ENCODE measurements at regions not wholly inside any gene's neighbourhood (a gene's known extent, or its start where the extent isn't known, plus 50 kb on each side); places are given as distances from the start of the nearest gene placed in this dataset.

- H3K27me3 ChIP-seq, result no peaks in the 10 kb centered on the region
- WGBS, 2 donors (ENCODE audit: low coverage in 1 of 2), result 60 to 85% methylated on average over 3 to 4 of the region's 4 CpGs
- H3K4me1 ChIP-seq, result no peaks in the 10 kb centered on the region
- in situ Hi-C loops (cut with MboI; ENCODE audit: low pct_ligation_motif_present in 1 of 4, low pct_unique_long_range_greater_than_20kb in 1 of 4, low sequenced_read_pairs in 3 of 4), result no loop called here
- no peak for TF ChIP-seq POLR2A (IDR thresholded peaks at IDR 0.05)
- no peaks in the 10 kb centered on the region for H3K36me3 ChIP-seq
- no peaks in the 10 kb centered on the region for H3K9me3 ChIP-seq
- no peak overlapping the region for H3K27ac ChIP-seq
- no peak overlapping the region for H3K4me3 ChIP-seq
- intact Hi-C loops (cut with DNase I; ENCODE audit: low total_unique reads), result no loop called here
- DNase-seq, result no peak
Observed at GRCh38 chr7:35463751-35464150, 209.9 kb upstream of the TBX20 start.

DNA sequence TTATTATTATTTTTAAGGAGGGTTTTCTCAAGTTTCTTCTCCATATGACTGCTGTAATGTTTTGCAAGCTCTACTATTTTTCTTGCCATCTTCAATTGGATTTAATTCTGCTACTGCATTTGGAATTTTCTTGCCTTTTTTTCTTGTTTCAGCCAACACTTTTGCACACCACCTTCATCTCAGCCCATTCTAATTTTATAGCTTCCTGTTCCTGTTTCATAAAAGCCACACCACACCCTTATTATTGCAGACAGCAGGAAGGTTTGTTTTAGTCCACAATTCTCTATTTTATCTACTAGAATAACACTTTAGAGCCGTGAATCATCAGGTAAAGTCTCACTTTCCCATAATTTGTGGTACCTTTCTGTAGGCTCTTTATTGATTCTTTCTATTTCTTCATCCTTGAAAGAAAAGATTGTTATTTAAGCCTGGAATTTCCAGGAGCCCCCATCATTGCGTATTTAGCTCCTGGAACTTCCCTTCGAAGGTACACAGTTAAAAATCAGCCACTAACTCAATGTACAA lies 209.3 kb upstream of the TBX20 start:
- WGBS, 2 donors (ENCODE audit: low coverage in 1 of 2), result 57 to 66% methylated on average over 3 of the region's 3 CpGs
- no peak overlapping the region for H3K27ac ChIP-seq
- intact Hi-C loops (cut with DNase I; ENCODE audit: low total_unique reads), result no loop called here
- H3K9me3 ChIP-seq, result no peaks in the 10 kb centered on the region
- TF ChIP-seq, protein P1, sequence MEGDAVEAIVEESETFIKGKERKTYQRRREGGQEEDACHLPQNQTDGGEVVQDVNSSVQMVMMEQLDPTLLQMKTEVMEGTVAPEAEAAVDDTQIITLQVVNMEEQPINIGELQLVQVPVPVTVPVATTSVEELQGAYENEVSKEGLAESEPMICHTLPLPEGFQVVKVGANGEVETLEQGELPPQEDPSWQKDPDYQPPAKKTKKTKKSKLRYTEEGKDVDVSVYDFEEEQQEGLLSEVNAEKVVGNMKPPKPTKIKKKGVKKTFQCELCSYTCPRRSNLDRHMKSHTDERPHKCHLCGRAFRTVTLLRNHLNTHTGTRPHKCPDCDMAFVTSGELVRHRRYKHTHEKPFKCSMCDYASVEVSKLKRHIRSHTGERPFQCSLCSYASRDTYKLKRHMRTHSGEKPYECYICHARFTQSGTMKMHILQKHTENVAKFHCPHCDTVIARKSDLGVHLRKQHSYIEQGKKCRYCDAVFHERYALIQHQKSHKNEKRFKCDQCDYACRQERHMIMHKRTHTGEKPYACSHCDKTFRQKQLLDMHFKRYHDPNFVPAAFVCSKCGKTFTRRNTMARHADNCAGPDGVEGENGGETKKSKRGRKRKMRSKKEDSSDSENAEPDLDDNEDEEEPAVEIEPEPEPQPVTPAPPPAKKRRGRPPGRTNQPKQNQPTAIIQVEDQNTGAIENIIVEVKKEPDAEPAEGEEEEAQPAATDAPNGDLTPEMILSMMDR (IDR thresholded peaks at IDR 0.05), result no peak
- no peak for TF ChIP-seq POLR2AphosphoS5 (IDR thresholded peaks at IDR 0.05)
- no peak for TF ChIP-seq EP300 (IDR thresholded peaks at IDR 0.05; ENCODE audit: low read depth)
- TF ChIP-seq POLR2A (IDR thresholded peaks at IDR 0.05), result no peak
- H3K4me1 ChIP-seq, result no peaks in the 10 kb centered on the region
- H3K27me3 ChIP-seq, result no peaks in the 10 kb centered on the region
- no peak for DNase-seq
- H3K4me3 ChIP-seq, result no peak overlapping the region
- in situ Hi-C loops (cut with MboI; ENCODE audit: low pct_ligation_motif_present in 1 of 4, low pct_unique_long_range_greater_than_20kb in 1 of 4, low sequenced_read_pairs in 3 of 4), result no loop called here
- H3K36me3 ChIP-seq, result no peaks in the 10 kb centered on the region

GRCh38 chr7:35454575-35455385 lies 200.9 kb upstream of the TBX20 start:
- Histone ChIP-seq H3K4me3 (no peak overlapping the region), H3K27me3 (peaks cover 22% of the 10 kb centered on the region), H3K36me3 (no peaks in the 10 kb centered on the region), H3K27ac (no peak overlapping the region), H3K4me1 (peaks cover 0 to 3% (median 0%) of the 10 kb centered on the region in 4 donors), H3K9me3 (no peaks in the 10 kb centered on the region)
- TF ChIP-seq EP300 (IDR thresholded peaks at IDR 0.05; ENCODE audit: low read depth) (no peak), POLR2AphosphoS5 (IDR thresholded peaks at IDR 0.05) (no peak), POLR2A (IDR thresholded peaks at IDR 0.05) (no peak)
- TF ChIP-seq, protein P1 (IDR thresholded peaks at IDR 0.05), result no peak
- in situ Hi-C loops (cut with MboI; ENCODE audit: low pct_ligation_motif_present in 1 of 4, low pct_unique_long_range_greater_than_20kb in 1 of 4, low sequenced_read_pairs in 3 of 4), result no loop called here
- intact Hi-C loops (cut with DNase I; ENCODE audit: low total_unique reads), result no loop called here
- DNase-seq, result no peak
- WGBS, 2 donors (ENCODE audit: low coverage in 1 of 2), result 56 to 71% methylated on average over 12 to 58 of the region's 58 CpGs

GRCh38 chr7:35450456-35451214 lies 196.7 kb upstream of the TBX20 start:
- Histone ChIP-seq H3K9me3 (no peaks in the 10 kb centered on the region), H3K36me3 (no peaks in the 10 kb centered on the region), H3K4me3 (no peak overlapping the region), H3K4me1 (peaks cover 0 to 3% (median 0%) of the 10 kb centered on the region in 4 donors), H3K27me3 (peaks cover 22% of the 10 kb centered on the region), H3K27ac (no peak overlapping the region)
- intact Hi-C loops (cut with DNase I; ENCODE audit: low total_unique reads) (no loop called here), in situ Hi-C loops (cut with MboI; ENCODE audit: low pct_ligation_motif_present in 1 of 4, low pct_unique_long_range_greater_than_20kb in 1 of 4, low sequenced_read_pairs in 3 of 4) (no loop called here)
- TF ChIP-seq POLR2A (IDR thresholded peaks at IDR 0.05), result no peak
- no peak for TF ChIP-seq POLR2AphosphoS5 (IDR thresholded peaks at IDR 0.05)
- no peak for DNase-seq
- whole genome bisulfite sequencing, 2 donors (ENCODE audit: low coverage in 1 of 2), result 41 to 59% methylated on average over 2 to 3 of the region's 3 CpGs

DNA sequence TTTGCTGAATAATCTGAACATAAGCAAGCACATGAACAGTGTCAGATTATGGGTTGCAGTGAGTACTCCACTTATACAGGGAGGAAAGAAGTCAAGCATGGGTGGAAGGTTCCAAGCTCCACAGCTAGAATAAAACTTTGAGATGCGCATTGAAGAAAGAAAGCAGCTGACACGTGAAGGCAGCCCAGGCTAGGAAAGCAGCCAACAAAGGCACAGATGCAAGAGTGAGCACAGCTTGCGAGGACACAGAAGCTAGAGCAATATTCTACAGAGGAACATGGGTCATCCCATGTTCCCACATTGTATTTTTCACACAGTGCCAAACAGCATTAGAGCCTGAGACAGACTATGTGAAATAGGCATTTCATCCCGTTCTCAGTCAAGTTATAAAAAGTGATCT lies 194.6 kb upstream of the TBX20 start:
- H3K9me3 ChIP-seq, result no peaks in the 10 kb centered on the region
- TF ChIP-seq, protein P1 (IDR thresholded peaks at IDR 0.05), result no peak
- no peak for TF ChIP-seq POLR2A (IDR thresholded peaks at IDR 0.05)
- TF ChIP-seq EP300 (IDR thresholded peaks at IDR 0.05; ENCODE audit: low read depth), result no peak
- no peak for TF ChIP-seq POLR2AphosphoS5 (IDR thresholded peaks at IDR 0.05)
- H3K27me3 ChIP-seq, result peaks cover 4% of the 10 kb centered on the region
- DNase-seq, result no peak
- H3K27ac ChIP-seq, result no peak overlapping the region
- no peaks in the 10 kb centered on the region for H3K4me1 ChIP-seq
- WGBS, 2 donors (ENCODE audit: low coverage in 1 of 2), result 63 to 75% methylated on average over 1 to 4 of the region's 4 CpGs
- intact Hi-C loops (cut with DNase I; ENCODE audit: low total_unique reads), result no loop called here
- in situ Hi-C loops (cut with MboI; ENCODE audit: low pct_ligation_motif_present in 1 of 4, low pct_unique_long_range_greater_than_20kb in 1 of 4, low sequenced_read_pairs in 3 of 4), result no loop called here
- H3K4me3 ChIP-seq, result no peak overlapping the region
- H3K36me3 ChIP-seq, result no peaks in the 10 kb centered on the region

Data from transverse colon (tissue), 4 donors.